ENCODE measurements at regions not wholly inside any gene's neighbourhood (a gene's known extent, or its start where the extent isn't known, plus 50 kb on each side); places are given as distances from the start of the nearest gene placed in this dataset.

GRCh38 chr1:157245823-157246222 is 107.6 kb upstream of the ETV3 start:
- TF ChIP-seq CTCF (IDR thresholded peaks at IDR 0.05), result no peak
- no peak for TF ChIP-seq POLR2A (IDR thresholded peaks at IDR 0.05)
